Naive thymus-derived CD4-positive, alpha-beta T cell (primary cell): ENCODE measurements at regions not wholly inside any gene's neighbourhood (a gene's known extent, or its start where the extent isn't known, plus 50 kb on each side); places are given as distances from the start of the nearest gene placed in this dataset.

ENCODE experiments used
- ATAC-seq: fragments of 150-1000 bp; cut with Tn5 transposase; 2 replicates; pipeline ENCODE4 v1.10.0; 2021; ENCODE audit warnings: mild to moderate bottlenecking, moderate library complexity
- CTCF ChIA-PET: fragments of 350-600 bp; sonication (Branson Sonifier 250); formaldehyde crosslinking; loops from one replicate; lab custom pipeline; 2021; ENCODE audit warnings: antibody characterized with exemption; lab: Charles Lee
- POLR2A ChIA-PET: fragments of 350-600 bp; sonication (Branson Sonifier 250); formaldehyde crosslinking; loops from one replicate; lab custom pipeline; 2021; ENCODE audit warnings: antibody characterized with exemption, inconsistent platforms; lab: Charles Lee
- DNase-seq, 9 donors: peaks; one replicate each; pipeline versions ENCODE4 v3.0.0 to v3.0.0-alpha.2; 2020 to 2022; ENCODE audit warnings: mixed read lengths in 1 of 9
- H3K27ac ChIP-seq: one replicate; pipeline ENCODE4 v1.7.0; 2013; ENCODE audit warnings: mild to moderate bottlenecking, low read depth, low read length, moderate library complexity
- H3K27me3 ChIP-seq, 2 donors: one replicate each; pipeline ENCODE4 v1.7.0; 2013; ENCODE audit warnings: low read length in 2 of 2, mild to moderate bottlenecking in 2 of 2, moderate library complexity in 2 of 2; ENCODE audit not compliant: control insufficient read depth in 2 of 2, insufficient read depth in 2 of 2
- H3K36me3 ChIP-seq, 3 experiments: 1 replicate in 2 of 3; 2 replicates in 1 of 3; pipeline ENCODE4 v1.7.0; 2013; ENCODE audit warnings: low read length in 3 of 3, mild to moderate bottlenecking in 3 of 3, moderate library complexity in 1 of 3; ENCODE audit not compliant: insufficient read depth in 3 of 3, control insufficient read depth in 2 of 3
- H3K4me1 ChIP-seq, 2 donors: one replicate each; pipeline ENCODE4 v1.7.0; 2013; ENCODE audit warnings: low read length in 2 of 2, mild to moderate bottlenecking in 2 of 2, moderate library complexity in 1 of 2; ENCODE audit not compliant: control insufficient read depth in 2 of 2, insufficient read depth in 2 of 2
- H3K4me3 ChIP-seq: 2 replicates; pipeline ENCODE4 v1.7.0; 2013; ENCODE audit warnings: mild to moderate bottlenecking, low read length
- H3K9me3 ChIP-seq, 3 experiments: 1 replicate in 2 of 3; 2 replicates in 1 of 3; pipeline ENCODE4 v1.7.0; 2013; ENCODE audit warnings: low read length in 3 of 3; ENCODE audit not compliant: control insufficient read depth in 2 of 3
- H3K27ac Mint-ChIP-seq, 9 donors: one replicate each; pipeline ENCODE4 v1.8.0; 2020 to 2022; ENCODE audit warnings: mixed read lengths in 9 of 9, mild to moderate bottlenecking in 8 of 9, moderate library complexity in 5 of 9, inconsistent platforms in 2 of 9
- H3K27me3 Mint-ChIP-seq, 5 donors: one replicate each; pipeline ENCODE4 v1.8.0; 2021 to 2022; ENCODE audit warnings: mixed read lengths in 5 of 5, mild to moderate bottlenecking in 1 of 5
- H3K36me3 Mint-ChIP-seq, 5 donors: one replicate each; pipeline ENCODE4 v1.8.0; 2020 to 2022; ENCODE audit warnings: mixed read lengths in 5 of 5, mild to moderate bottlenecking in 3 of 5, inconsistent platforms in 1 of 5
- H3K4me1 Mint-ChIP-seq, 7 donors: one replicate each; pipeline ENCODE4 v1.8.0; 2020 to 2022; ENCODE audit warnings: mixed read lengths in 7 of 7, mild to moderate bottlenecking in 3 of 7, inconsistent platforms in 1 of 7
- H3K4me3 Mint-ChIP-seq, 10 donors: one replicate each; pipeline ENCODE4 v1.8.0; 2020 to 2022; ENCODE audit warnings: mild to moderate bottlenecking in 10 of 10, mixed read lengths in 10 of 10, moderate library complexity in 6 of 10, inconsistent platforms in 2 of 10
- H3K9me3 Mint-ChIP-seq, 11 donors: one replicate each; pipeline ENCODE4 v1.8.0; 2020 to 2022; ENCODE audit warnings: mixed read lengths in 11 of 11, mild to moderate bottlenecking in 4 of 11, inconsistent platforms in 1 of 11, moderate library complexity in 1 of 11
- intact Hi-C, 2 donors: fragments of 100-400 bp; cut with micrococcal nuclease; formaldehyde crosslinking; loops; one replicate each; pipeline ENCODE4 v1.15.1; 2023

DNA sequence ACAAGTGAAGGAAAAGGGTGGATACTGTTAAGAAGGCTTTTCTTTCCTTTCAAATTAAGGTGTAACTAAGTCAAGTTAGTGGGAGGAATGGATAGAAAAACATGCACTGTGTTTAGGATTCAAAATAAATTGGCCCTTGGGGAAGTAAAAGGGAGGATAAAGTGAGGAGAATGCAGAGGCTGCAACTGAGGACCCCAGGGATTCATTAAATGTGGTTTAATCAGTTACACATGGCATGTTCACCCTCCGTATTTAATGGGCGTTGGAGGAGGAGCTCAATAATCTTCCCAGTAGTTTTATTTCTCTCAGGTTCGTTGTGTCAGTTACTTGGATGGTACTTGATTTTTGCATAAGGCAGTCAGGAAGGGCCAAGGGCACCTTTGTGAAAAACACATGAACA lies 966.3 kb downstream of the JRKL start:
- Histone ChIP-seq H3K9me3 (no peaks in the 10 kb centered on the region), H3K4me1 (no peaks in the 10 kb centered on the region), H3K4me3 (no peak overlapping the region), H3K36me3 (no peaks in the 10 kb centered on the region), H3K27ac (no peak overlapping the region), H3K27me3 (no peaks in the 10 kb centered on the region)
- intact Hi-C loops = no loop called here
- Mint-ChIP-seq H3K4me3 (no peak overlapping the region), H3K9me3 (peaks cover 0 to 9% (median 0%) of the 10 kb centered on the region in 11 donors), H3K36me3 (no peaks in the 10 kb centered on the region), H3K4me1 (no peaks in the 10 kb centered on the region), H3K27ac (no peak overlapping the region), H3K27me3 (no peaks in the 10 kb centered on the region)
- ChIA-PET CTCF (no interaction called here), POLR2A (no interaction called here)
- no peak for DNase-seq
- no peak for ATAC-seq

DNA sequence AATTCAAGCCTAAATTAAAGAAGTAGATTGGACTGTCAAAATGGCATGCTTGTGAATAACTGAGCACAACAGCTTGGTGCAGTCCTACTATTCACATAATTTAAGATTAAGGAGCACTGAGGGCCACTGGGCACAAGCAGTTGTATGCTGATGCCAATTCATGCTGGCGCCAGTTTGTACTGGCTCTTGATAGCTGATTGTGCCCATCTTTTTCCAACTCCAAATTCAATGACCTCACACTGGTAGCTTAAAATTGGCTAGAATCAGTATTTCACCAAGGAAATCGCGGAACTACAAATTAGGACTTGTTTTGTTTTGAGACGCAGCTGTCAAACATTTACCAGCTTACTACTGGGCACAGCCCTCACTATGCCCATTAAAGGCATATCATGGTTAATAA lies 969.2 kb downstream of the JRKL start:
- no peaks in the 10 kb centered on the region for H3K4me1 Mint-ChIP-seq
- intact Hi-C loops = no loop called here
- Histone ChIP-seq H3K27me3 (no peaks in the 10 kb centered on the region), H3K27ac (no peak overlapping the region), H3K4me1 (no peaks in the 10 kb centered on the region), H3K4me3 (no peak overlapping the region), H3K36me3 (peaks cover 0 to 3% (median 0%) of the 10 kb centered on the region in 3 experiments), H3K9me3 (no peaks in the 10 kb centered on the region)
- H3K4me3 Mint-ChIP-seq = no peak overlapping the region
- DNase-seq = no peak
- H3K27ac Mint-ChIP-seq = no peak overlapping the region
- no peaks in the 10 kb centered on the region for H3K27me3 Mint-ChIP-seq
- H3K9me3 Mint-ChIP-seq = peaks cover 0 to 16% (median under 1%) of the 10 kb centered on the region in 11 donors
- no peaks in the 10 kb centered on the region for H3K36me3 Mint-ChIP-seq
- POLR2A ChIA-PET = no interaction called here
- CTCF ChIA-PET = no interaction called here
- ATAC-seq = no peak

DNA sequence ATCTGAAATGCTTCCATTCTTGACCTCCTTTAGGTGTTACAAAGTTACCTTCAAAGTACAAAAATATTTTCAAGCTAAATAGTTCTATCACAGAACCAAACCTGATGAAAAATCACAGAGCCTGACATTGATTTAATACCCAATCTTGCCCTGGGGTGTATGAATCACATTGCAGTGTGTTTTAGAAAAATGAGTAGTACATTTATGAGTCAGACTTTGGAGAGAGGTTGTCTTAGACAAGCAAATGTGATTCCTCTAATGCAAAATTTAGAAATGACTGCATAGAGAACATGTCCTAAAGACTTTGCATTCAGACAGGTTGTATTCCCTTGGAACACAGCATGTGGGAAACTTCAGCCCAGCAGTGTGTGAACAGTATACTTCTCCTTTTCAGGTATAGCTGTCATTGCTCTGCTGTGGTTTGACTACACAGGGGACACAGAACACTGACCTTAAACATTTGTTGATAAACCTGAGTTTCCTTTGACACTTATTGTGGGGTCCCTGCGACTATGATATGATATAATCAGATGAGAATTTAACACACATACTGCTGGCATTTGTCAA lies 972.1 kb downstream of the JRKL start:
- H3K27me3 ChIP-seq = no peaks in the 10 kb centered on the region
- intact Hi-C loops = no loop called here
- DNase-seq (no peak), ATAC-seq (no peak)
- H3K9me3 Mint-ChIP-seq = peaks cover 0 to 38% (median 11%) of the 10 kb centered on the region in 11 donors
- no peaks in the 10 kb centered on the region for H3K4me1 ChIP-seq
- no peak overlapping the region for H3K27ac ChIP-seq
- POLR2A ChIA-PET = no interaction called here
- no peaks in the 10 kb centered on the region for H3K36me3 Mint-ChIP-seq
- no peak overlapping the region for H3K4me3 Mint-ChIP-seq
- no peaks in the 10 kb centered on the region for H3K9me3 ChIP-seq
- no peaks in the 10 kb centered on the region for H3K27me3 Mint-ChIP-seq
- CTCF ChIA-PET = no interaction called here
- no peak overlapping the region for H3K4me3 ChIP-seq
- peaks cover 0 to 3% (median 0%) of the 10 kb centered on the region in 3 experiments for H3K36me3 ChIP-seq
- H3K4me1 Mint-ChIP-seq = no peaks in the 10 kb centered on the region
- H3K27ac Mint-ChIP-seq = no peak overlapping the region

DNA sequence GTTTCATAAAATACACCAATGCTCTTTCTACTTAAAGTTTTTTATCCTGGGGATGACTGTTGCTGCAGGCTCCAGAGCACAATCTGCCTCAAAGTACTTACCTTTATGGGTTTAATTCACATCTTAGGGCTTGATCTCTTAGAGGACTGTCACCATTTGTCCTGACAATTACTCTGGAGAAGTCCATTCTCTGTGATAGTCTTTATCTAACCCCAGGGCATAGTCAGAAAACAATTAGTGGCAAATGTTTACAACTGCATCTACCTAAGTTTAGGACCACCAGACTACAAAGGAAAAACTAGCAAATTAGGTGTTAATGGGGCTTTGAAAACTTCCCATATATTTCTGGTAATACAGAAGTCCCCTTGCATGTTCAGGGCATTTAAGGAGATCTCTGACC lies 973.5 kb downstream of the JRKL start:
- no peaks in the 10 kb centered on the region for H3K27me3 Mint-ChIP-seq
- Histone ChIP-seq H3K27me3 (no peaks in the 10 kb centered on the region), H3K4me1 (no peaks in the 10 kb centered on the region), H3K27ac (no peak overlapping the region), H3K4me3 (no peak overlapping the region), H3K9me3 (peaks cover 0 to 5% (median 0%) of the 10 kb centered on the region in 3 experiments), H3K36me3 (peaks cover 0 to 3% (median 0%) of the 10 kb centered on the region in 3 experiments)
- no peaks in the 10 kb centered on the region for H3K4me1 Mint-ChIP-seq
- no peak overlapping the region for H3K4me3 Mint-ChIP-seq
- intact Hi-C loops = no loop called here
- DNase-seq (no peak), ATAC-seq (no peak)
- H3K36me3 Mint-ChIP-seq = no peaks in the 10 kb centered on the region
- H3K9me3 Mint-ChIP-seq = peaks cover 2 to 42% (median 15%) of the 10 kb centered on the region in 11 donors
- POLR2A ChIA-PET = no interaction called here
- no peak overlapping the region for H3K27ac Mint-ChIP-seq
- CTCF ChIA-PET = no interaction called here

DNA sequence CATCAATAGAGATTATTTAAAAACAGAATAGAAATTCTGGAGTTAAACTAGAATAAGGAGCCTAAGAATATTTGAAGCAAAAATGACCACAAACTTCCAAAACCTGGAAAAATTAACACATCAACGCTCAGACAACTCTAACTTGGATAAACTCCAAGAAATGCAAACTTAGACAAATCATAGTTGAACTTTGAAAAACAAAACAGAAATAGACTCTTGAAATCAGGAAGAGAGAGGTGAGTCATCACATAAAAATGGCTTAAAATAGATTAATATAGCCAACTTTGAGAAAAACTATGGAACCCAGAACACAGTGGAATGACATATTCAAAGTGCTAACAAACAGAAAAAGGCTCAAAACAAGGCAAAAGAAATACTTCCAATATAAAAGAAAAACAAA lies 974.2 kb downstream of the JRKL start:
- Histone ChIP-seq H3K4me1 (no peaks in the 10 kb centered on the region), H3K4me3 (no peak overlapping the region), H3K36me3 (peaks cover 0 to 3% (median 0%) of the 10 kb centered on the region in 3 experiments), H3K9me3 (peaks cover 0 to 5% (median 0%) of the 10 kb centered on the region in 3 experiments), H3K27me3 (no peaks in the 10 kb centered on the region), H3K27ac (no peak overlapping the region)
- peaks cover 2 to 45% (median 17%) of the 10 kb centered on the region in 11 donors for H3K9me3 Mint-ChIP-seq
- DNase-seq (no peak), ATAC-seq (no peak)
- CTCF ChIA-PET = no interaction called here
- POLR2A ChIA-PET = no interaction called here
- H3K4me1 Mint-ChIP-seq = no peaks in the 10 kb centered on the region
- H3K36me3 Mint-ChIP-seq = no peaks in the 10 kb centered on the region
- H3K4me3 Mint-ChIP-seq = no peak overlapping the region
- H3K27ac Mint-ChIP-seq = no peak overlapping the region
- intact Hi-C loops = loop anchor here in 1 of 2 donors (1.0 kb wide), 1 partner anchor 21 kb away; no protein-coding TSS in a partner anchor
- no peaks in the 10 kb centered on the region for H3K27me3 Mint-ChIP-seq

DNA sequence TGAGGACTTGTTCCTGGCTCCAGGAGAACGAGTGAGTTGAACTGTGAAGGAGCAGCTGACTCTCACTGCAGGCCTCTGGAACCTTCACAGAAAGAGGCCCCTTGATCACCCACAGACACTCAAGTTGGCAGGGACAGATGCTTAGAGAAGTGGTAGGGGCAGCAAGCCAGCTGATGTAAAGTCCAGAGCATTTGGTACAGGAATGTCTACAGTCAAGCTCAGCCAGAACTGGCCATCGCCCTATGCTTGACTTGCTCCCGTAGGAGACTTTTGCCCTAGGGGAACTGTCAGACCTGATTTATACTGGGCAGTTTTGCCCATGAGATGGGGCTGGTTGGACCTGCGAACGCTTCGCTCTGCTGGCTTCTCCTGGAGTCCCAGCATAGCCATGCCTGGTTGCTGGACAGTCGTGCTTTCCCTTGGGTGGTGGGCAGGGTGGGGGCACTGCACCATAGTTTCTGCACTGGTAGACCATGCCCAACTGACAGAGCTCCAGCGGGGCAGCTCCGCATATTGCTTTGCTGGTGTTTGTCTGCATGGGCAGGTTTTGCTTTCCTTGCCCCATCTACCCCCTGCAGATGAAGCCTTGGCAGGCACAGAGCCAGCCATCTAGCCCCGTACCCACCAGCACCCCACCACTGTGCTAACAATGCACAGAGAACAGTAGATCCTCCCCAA lies 977.7 kb downstream of the JRKL start:
- POLR2A ChIA-PET = no interaction called here
- Mint-ChIP-seq H3K9me3 (peaks cover 2 to 45% (median 20%) of the 10 kb centered on the region in 11 donors), H3K36me3 (no peaks in the 10 kb centered on the region), H3K27ac (no peak overlapping the region), H3K4me3 (no peak overlapping the region), H3K4me1 (no peaks in the 10 kb centered on the region), H3K27me3 (no peaks in the 10 kb centered on the region)
- CTCF ChIA-PET = no interaction called here
- ATAC-seq (no peak), DNase-seq (no peak)
- no peaks in the 10 kb centered on the region for H3K36me3 ChIP-seq
- H3K9me3 ChIP-seq = peaks cover 0 to 5% (median 0%) of the 10 kb centered on the region in 3 experiments
- H3K4me1 ChIP-seq = no peaks in the 10 kb centered on the region
- no peak overlapping the region for H3K27ac ChIP-seq
- no peaks in the 10 kb centered on the region for H3K27me3 ChIP-seq
- no peak overlapping the region for H3K4me3 ChIP-seq
- intact Hi-C loops = no loop called here

DNA sequence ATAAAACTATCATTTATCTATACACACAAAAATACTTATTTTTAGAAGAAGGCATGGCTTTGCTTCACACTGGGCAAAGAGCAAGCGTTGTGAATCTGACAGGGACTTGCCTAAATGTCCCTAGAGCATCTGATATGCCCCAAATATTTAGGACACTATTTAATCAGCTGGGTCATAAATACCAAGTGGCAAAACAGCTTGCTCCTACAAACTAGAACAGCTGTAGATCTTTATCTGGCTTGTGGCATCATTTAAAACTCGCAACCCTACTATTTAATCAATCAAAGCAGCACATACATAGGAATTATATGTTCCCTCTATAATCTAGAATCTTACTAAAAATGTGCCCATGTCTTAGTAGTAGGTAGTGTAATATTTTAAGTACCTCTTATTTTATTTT lies 999.5 kb downstream of the JRKL start:
- Histone ChIP-seq H3K36me3 (no peaks in the 10 kb centered on the region), H3K4me1 (no peaks in the 10 kb centered on the region), H3K9me3 (no peaks in the 10 kb centered on the region), H3K4me3 (no peak overlapping the region), H3K27ac (no peak overlapping the region), H3K27me3 (no peaks in the 10 kb centered on the region)
- ATAC-seq (no peak), DNase-seq (no peak)
- Mint-ChIP-seq H3K27ac (no peak overlapping the region), H3K4me3 (no peak overlapping the region), H3K36me3 (no peaks in the 10 kb centered on the region), H3K9me3 (peaks cover 0 to 8% (median 3%) of the 10 kb centered on the region in 11 donors), H3K4me1 (no peaks in the 10 kb centered on the region), H3K27me3 (no peaks in the 10 kb centered on the region)
- ChIA-PET CTCF (no interaction called here), POLR2A (no interaction called here)
- intact Hi-C loops = no loop called here
